WTC11 (cell line): ENCODE measurements at regions not wholly inside any gene's neighbourhood (a gene's known extent, or its start where the extent isn't known, plus 50 kb on each side); places are given as distances from the start of the nearest gene placed in this dataset.

Source experiments
- ATAC-seq: fragments of 200-7000 bp; cut with Tn5 transposase; 2 replicates; pipeline ENCODE4 v1.10.0; 2021; ENCODE audit warnings: mild to moderate bottlenecking, moderate library complexity
- CTCF ChIA-PET: fragments of 300-600 bp; sonication (Branson Sonifier 250); formaldehyde crosslinking; loops from one replicate; lab custom pipeline; 2021; ENCODE audit warnings: antibody characterized with exemption; lab: Charles Lee
- POLR2A ChIA-PET: fragments of 350-600 bp; sonication (Branson Sonifier 250); formaldehyde crosslinking; loops from one replicate; lab custom pipeline; 2021; ENCODE audit warnings: antibody characterized with exemption; lab: Charles Lee
- DNase-seq: peaks from one replicate; pipeline ENCODE4 v3.0.0; 2021; ENCODE audit warnings: low spot score
- H3K27ac Mint-ChIP-seq: 2 replicates; pipeline ENCODE4 v1.8.0; 2021; ENCODE audit warnings: mixed read lengths
- H3K27me3 Mint-ChIP-seq: 2 replicates; pipeline ENCODE4 v1.8.0; 2021; ENCODE audit warnings: low read depth, mild to moderate bottlenecking, moderate library complexity, mixed read lengths
- H3K36me3 Mint-ChIP-seq: 2 replicates; pipeline ENCODE4 v1.8.0; 2021; ENCODE audit warnings: mixed read lengths
- H3K4me1 Mint-ChIP-seq: 2 replicates; pipeline ENCODE4 v1.8.0; 2022; ENCODE audit warnings: mixed read lengths
- H3K4me3 Mint-ChIP-seq: 2 replicates; pipeline ENCODE4 v1.8.0; 2021; ENCODE audit warnings: mild to moderate bottlenecking, moderate library complexity, mixed read lengths
- H3K9me3 Mint-ChIP-seq: 2 replicates; pipeline ENCODE4 v1.8.0; 2021; ENCODE audit warnings: mixed read lengths
- CBFB ChIP-seq: sonication (generic); formaldehyde crosslinking; IDR thresholded peaks from 2 replicates; pipeline ENCODE4 v1.8.1; 2022; ENCODE audit warnings: mild to moderate bottlenecking, low read depth, missing genetic modification reagents
- FOXK1 ChIP-seq: sonication (generic); formaldehyde crosslinking; IDR thresholded peaks from 2 replicates; pipeline ENCODE4 v1.8.0; 2022; ENCODE audit warnings: mild to moderate bottlenecking, moderate library complexity, missing genetic modification reagents
- GTF2I ChIP-seq: fragments of 250-450 bp; sonication (Bioruptor Pico); conservative IDR thresholded peaks from 2 replicates; pipeline ENCODE4 v1.4.0; 2021; ENCODE audit warnings: mild to moderate bottlenecking
- IRF2 ChIP-seq: sonication (generic); formaldehyde crosslinking; IDR thresholded peaks from 2 replicates; pipeline ENCODE4 v1.8.0; 2022; ENCODE audit warnings: low read depth, missing genetic modification reagents, borderline replicate concordance
- KAT7 ChIP-seq: sonication (generic); formaldehyde crosslinking; IDR thresholded peaks from 2 replicates; pipeline ENCODE4 v1.8.1; 2023; ENCODE audit warnings: missing genetic modification reagents, mild to moderate bottlenecking, borderline replicate concordance
- MYBL2 ChIP-seq: sonication (generic); formaldehyde crosslinking; IDR thresholded peaks from 2 replicates; pipeline ENCODE4 v1.8.1; 2023; ENCODE audit warnings: mild to moderate bottlenecking, moderate library complexity, missing genetic modification reagents
- NR3C1 ChIP-seq: sonication (generic); formaldehyde crosslinking; conservative IDR thresholded peaks from 2 replicates; pipeline ENCODE4 v1.8.1; 2023; ENCODE audit warnings: low read depth, mild to moderate bottlenecking, missing genetic modification reagents
- PRRX2 ChIP-seq: fragments of 250-450 bp; sonication (Bioruptor Pico); IDR thresholded peaks from 2 replicates; pipeline ENCODE4 v1.8.0; 2021; ENCODE audit warnings: mild to moderate bottlenecking
- TCF7 ChIP-seq: sonication (generic); formaldehyde crosslinking; IDR thresholded peaks from 2 replicates; pipeline ENCODE4 v1.8.0; 2022; ENCODE audit warnings: mild to moderate bottlenecking, low read depth, missing genetic modification reagents, moderate library complexity
- ZBTB21 ChIP-seq: sonication (generic); formaldehyde crosslinking; IDR thresholded peaks from 2 replicates; pipeline ENCODE4 v1.8.1; 2023; ENCODE audit warnings: mild to moderate bottlenecking, missing genetic modification reagents, borderline replicate concordance
- ZNF219 ChIP-seq: sonication (generic); formaldehyde crosslinking; IDR thresholded peaks from 2 replicates; pipeline ENCODE4 v1.8.0; 2023; ENCODE audit warnings: missing genetic modification reagents, mild to moderate bottlenecking, borderline replicate concordance
- ZNF232 ChIP-seq: sonication (generic); formaldehyde crosslinking; IDR thresholded peaks from 2 replicates; pipeline ENCODE4 v1.8.0; 2022; ENCODE audit warnings: mild to moderate bottlenecking, missing genetic modification reagents
- ZNF416 ChIP-seq: fragments of 250-450 bp; sonication (Bioruptor Pico); IDR thresholded peaks from 2 replicates; pipeline ENCODE4 v1.9.0; 2021; ENCODE audit warnings: mild to moderate bottlenecking, inconsistent platforms
- ZNF671 ChIP-seq: fragments of 250-450 bp; sonication (Bioruptor Pico); IDR thresholded peaks from 2 replicates; pipeline ENCODE4 v1.8.0; 2021; ENCODE audit warnings: mild to moderate bottlenecking
- TF ChIP-seq, protein P1 (sequence below): sonication (generic); formaldehyde crosslinking; IDR thresholded peaks from 2 replicates; pipeline ENCODE4 v1.8.0; 2022; ENCODE audit warnings: mild to moderate bottlenecking, missing genetic modification reagents
- TF ChIP-seq, protein P2 (sequence below): sonication (generic); formaldehyde crosslinking; conservative IDR thresholded peaks from 2 replicates; pipeline ENCODE4 v1.8.1; 2023; ENCODE audit warnings: mild to moderate bottlenecking, low read depth, missing genetic modification reagents, moderate library complexity
- TF ChIP-seq, protein P3 (sequence below): sonication (generic); formaldehyde crosslinking; IDR thresholded peaks from 2 replicates; pipeline ENCODE4 v1.8.1; 2023; ENCODE audit warnings: mild to moderate bottlenecking, missing genetic modification reagents, borderline replicate concordance

DNA sequence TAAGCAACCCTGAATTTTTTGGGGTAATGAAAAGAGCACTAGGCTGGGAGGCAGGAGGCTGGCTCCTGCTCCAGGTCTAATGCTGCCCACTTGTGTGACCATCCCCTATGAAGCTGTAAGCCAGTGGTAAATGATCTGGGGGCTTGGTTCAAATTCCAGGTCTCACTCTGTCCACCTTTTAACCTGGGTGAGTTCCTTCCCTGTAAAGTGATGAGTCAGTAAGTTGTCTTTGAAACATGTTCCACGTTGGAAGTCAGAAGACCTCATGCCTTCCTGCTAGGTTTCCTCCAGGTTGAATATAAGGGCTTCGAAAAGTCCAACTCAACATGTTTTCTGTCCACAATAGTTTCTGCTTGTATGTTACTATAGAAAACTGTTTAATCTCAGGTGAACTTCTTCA lies 160.9 kb upstream of the MYT1L start:
- DNase-seq = no peak
- POLR2A ChIA-PET = no interaction called here
- H3K27me3 Mint-ChIP-seq = no peaks in the 10 kb centered on the region
- H3K4me1 Mint-ChIP-seq = no peaks in the 10 kb centered on the region
- ATAC-seq = no peak
- H3K36me3 Mint-ChIP-seq = no peaks in the 10 kb centered on the region
- no peak overlapping the region for H3K27ac Mint-ChIP-seq
- no peak overlapping the region for H3K4me3 Mint-ChIP-seq
- CTCF ChIA-PET = no interaction called here
- TF ChIP-seq ZNF232 (CRISPR knock-in tag) (no peak), CBFB (CRISPR knock-in tag) (no peak), MYBL2 (CRISPR knock-in tag) (no peak), IRF2 (CRISPR knock-in tag) (no peak), GTF2I (CRISPR knock-in tag) (no peak), FOXK1 (no peak), KAT7 (CRISPR knock-in tag) (no peak), ZNF416 (no peak), ZNF671 (no peak), PRRX2 (CRISPR knock-in tag) (no peak), NR3C1 (CRISPR knock-in tag) (no peak)
- TF ChIP-seq, protein P1, sequence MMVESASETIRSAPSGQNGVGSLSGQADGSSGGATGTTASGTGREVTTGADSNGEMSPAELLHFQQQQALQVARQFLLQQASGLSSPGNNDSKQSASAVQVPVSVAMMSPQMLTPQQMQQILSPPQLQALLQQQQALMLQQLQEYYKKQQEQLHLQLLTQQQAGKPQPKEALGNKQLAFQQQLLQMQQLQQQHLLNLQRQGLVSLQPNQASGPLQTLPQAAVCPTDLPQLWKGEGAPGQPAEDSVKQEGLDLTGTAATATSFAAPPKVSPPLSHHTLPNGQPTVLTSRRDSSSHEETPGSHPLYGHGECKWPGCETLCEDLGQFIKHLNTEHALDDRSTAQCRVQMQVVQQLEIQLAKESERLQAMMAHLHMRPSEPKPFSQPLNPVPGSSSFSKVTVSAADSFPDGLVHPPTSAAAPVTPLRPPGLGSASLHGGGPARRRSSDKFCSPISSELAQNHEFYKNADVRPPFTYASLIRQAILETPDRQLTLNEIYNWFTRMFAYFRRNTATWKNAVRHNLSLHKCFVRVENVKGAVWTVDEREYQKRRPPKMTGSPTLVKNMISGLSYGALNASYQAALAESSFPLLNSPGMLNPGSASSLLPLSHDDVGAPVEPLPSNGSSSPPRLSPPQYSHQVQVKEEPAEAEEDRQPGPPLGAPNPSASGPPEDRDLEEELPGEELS (CRISPR knock-in tag) = no peak
- H3K9me3 Mint-ChIP-seq = peaks cover 11% of the 10 kb centered on the region

DNA sequence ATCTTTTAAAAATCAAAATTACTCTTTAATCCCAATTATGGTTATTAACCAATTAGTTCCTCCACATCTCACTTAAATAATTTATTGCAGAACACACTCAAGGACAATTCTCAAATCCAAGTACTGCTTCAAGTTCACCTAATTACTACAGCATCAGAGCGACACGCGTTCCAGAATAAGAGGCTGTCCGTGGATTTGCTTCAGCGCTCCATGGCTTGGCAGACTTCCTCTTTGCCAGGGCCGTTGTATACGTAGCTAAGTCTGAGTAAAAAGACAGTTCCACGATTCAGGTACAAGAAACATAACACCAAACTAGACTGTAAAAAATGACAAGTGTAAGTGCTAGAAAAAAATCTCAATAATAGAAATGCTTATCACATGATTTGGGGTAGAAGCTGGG lies 153.2 kb upstream of the MYT1L start:
- H3K9me3 Mint-ChIP-seq = peaks cover 10% of the 10 kb centered on the region
- ATAC-seq = no peak
- ChIA-PET CTCF (no interaction called here), POLR2A (no interaction called here)
- no peaks in the 10 kb centered on the region; the same call in 1 of the 2 replicates for H3K36me3 Mint-ChIP-seq
- H3K27ac Mint-ChIP-seq = no peak overlapping the region
- peaks cover 12% of the 10 kb centered on the region for H3K4me1 Mint-ChIP-seq
- DNase-seq = no peak
- TF ChIP-seq, protein P2, sequence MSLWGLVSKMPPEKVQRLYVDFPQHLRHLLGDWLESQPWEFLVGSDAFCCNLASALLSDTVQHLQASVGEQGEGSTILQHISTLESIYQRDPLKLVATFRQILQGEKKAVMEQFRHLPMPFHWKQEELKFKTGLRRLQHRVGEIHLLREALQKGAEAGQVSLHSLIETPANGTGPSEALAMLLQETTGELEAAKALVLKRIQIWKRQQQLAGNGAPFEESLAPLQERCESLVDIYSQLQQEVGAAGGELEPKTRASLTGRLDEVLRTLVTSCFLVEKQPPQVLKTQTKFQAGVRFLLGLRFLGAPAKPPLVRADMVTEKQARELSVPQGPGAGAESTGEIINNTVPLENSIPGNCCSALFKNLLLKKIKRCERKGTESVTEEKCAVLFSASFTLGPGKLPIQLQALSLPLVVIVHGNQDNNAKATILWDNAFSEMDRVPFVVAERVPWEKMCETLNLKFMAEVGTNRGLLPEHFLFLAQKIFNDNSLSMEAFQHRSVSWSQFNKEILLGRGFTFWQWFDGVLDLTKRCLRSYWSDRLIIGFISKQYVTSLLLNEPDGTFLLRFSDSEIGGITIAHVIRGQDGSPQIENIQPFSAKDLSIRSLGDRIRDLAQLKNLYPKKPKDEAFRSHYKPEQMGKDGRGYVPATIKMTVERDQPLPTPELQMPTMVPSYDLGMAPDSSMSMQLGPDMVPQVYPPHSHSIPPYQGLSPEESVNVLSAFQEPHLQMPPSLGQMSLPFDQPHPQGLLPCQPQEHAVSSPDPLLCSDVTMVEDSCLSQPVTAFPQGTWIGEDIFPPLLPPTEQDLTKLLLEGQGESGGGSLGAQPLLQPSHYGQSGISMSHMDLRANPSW (CRISPR knock-in tag) = no peak
- TF ChIP-seq ZBTB21 (CRISPR knock-in tag) (no peak), ZNF219 (CRISPR knock-in tag) (no peak), TCF7 (no peak)
- TF ChIP-seq, protein P3, sequence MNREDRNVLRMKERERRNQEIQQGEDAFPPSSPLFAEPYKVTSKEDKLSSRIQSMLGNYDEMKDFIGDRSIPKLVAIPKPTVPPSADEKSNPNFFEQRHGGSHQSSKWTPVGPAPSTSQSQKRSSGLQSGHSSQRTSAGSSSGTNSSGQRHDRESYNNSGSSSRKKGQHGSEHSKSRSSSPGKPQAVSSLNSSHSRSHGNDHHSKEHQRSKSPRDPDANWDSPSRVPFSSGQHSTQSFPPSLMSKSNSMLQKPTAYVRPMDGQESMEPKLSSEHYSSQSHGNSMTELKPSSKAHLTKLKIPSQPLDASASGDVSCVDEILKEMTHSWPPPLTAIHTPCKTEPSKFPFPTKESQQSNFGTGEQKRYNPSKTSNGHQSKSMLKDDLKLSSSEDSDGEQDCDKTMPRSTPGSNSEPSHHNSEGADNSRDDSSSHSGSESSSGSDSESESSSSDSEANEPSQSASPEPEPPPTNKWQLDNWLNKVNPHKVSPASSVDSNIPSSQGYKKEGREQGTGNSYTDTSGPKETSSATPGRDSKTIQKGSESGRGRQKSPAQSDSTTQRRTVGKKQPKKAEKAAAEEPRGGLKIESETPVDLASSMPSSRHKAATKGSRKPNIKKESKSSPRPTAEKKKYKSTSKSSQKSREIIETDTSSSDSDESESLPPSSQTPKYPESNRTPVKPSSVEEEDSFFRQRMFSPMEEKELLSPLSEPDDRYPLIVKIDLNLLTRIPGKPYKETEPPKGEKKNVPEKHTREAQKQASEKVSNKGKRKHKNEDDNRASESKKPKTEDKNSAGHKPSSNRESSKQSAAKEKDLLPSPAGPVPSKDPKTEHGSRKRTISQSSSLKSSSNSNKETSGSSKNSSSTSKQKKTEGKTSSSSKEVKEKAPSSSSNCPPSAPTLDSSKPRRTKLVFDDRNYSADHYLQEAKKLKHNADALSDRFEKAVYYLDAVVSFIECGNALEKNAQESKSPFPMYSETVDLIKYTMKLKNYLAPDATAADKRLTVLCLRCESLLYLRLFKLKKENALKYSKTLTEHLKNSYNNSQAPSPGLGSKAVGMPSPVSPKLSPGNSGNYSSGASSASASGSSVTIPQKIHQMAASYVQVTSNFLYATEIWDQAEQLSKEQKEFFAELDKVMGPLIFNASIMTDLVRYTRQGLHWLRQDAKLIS (CRISPR knock-in tag) = no peak
- H3K4me3 Mint-ChIP-seq = no peak overlapping the region
- H3K27me3 Mint-ChIP-seq = no peaks in the 10 kb centered on the region
